ENCODE measurements at regions not wholly inside any gene's neighbourhood (a gene's known extent, or its start where the extent isn't known, plus 50 kb on each side); places are given as distances from the start of the nearest gene placed in this dataset.

- Histone ChIP-seq H3K27ac (ENCODE audit: low read depth in 1 of 2, low read length in 2 of 2) (no peak overlapping the region), H3K9me3 (ENCODE audit: control insufficient read depth in 4 of 4, low read length in 3 of 4) (no peaks in the 10 kb centered on the region), H3K4me3 (ENCODE audit: low read depth in 1 of 3, low read length in 3 of 3) (no peak overlapping the region), H3K27me3 (ENCODE audit: control insufficient read depth in 4 of 4, insufficient read depth in 4 of 4, low read length in 3 of 4) (no peaks in the 10 kb centered on the region), H3K4me1 (ENCODE audit: control insufficient read depth in 4 of 4, insufficient read depth in 4 of 4, low read length in 3 of 4) (no peaks in the 10 kb centered on the region), H3K9ac (ENCODE audit: low read depth in 1 of 2, low read length in 2 of 2) (no peak overlapping the region), H3K36me3 (ENCODE audit: control insufficient read depth in 4 of 4, insufficient read depth in 3 of 4, low read depth in 1 of 4, low read length in 3 of 4) (no peaks in the 10 kb centered on the region)
- whole genome bisulfite sequencing = 78% methylated on average over 2 of the region's 2 CpGs
- TF ChIP-seq RAD21 (IDR thresholded peaks at IDR 0.05) (no peak), HNF4G (IDR thresholded peaks at IDR 0.05) (no peak), ATF3 (IDR thresholded peaks at IDR 0.05) (no peak), FOXA1 (IDR thresholded peaks at IDR 0.05) (no peak), ZBTB33 (IDR thresholded peaks at IDR 0.05) (no peak), TAF1 (conservative IDR thresholded peaks at IDR 0.05) (no peak), CTCF (IDR thresholded peaks at IDR 0.05; ENCODE audit: low read depth, low read length, missing input control) (no peak), RXRA (IDR thresholded peaks at IDR 0.05) (no peak), JUND (IDR thresholded peaks at IDR 0.05) (no peak), HNF4A (conservative IDR thresholded peaks at IDR 0.05) (no peak), SP1 (IDR thresholded peaks at IDR 0.05) (no peak), FOXA2 (IDR thresholded peaks at IDR 0.05) (no peak), NR2F2 (IDR thresholded peaks at IDR 0.05) (no peak), YY1 (IDR thresholded peaks at IDR 0.05) (no peak), GABPA (IDR thresholded peaks at IDR 0.05 in 1 of 2, conservative IDR thresholded peaks at IDR 0.05 in 1 of 2) (no peak), MAX (IDR thresholded peaks at IDR 0.05) (no peak), EGR1 (IDR thresholded peaks at IDR 0.05; ENCODE audit: low read depth in 2 of 2) (no peak)
- DNase-seq (ENCODE audit: low spot score) = no peak
These were observed 71.4 kb upstream of the P3H2 start for GRCh38 chr3:190192087-190192486.

GRCh38 chr3:190188197-190188596 is 67.5 kb upstream of the P3H2 start:
- Histone ChIP-seq H3K4me3 (ENCODE audit: low read depth in 1 of 3, low read length in 3 of 3) (no peak overlapping the region), H3K9me3 (ENCODE audit: control insufficient read depth in 4 of 4, low read length in 3 of 4) (no peaks in the 10 kb centered on the region), H3K9ac (ENCODE audit: low read depth in 1 of 2, low read length in 2 of 2) (no peak overlapping the region), H3K27ac (ENCODE audit: low read depth in 1 of 2, low read length in 2 of 2) (no peak overlapping the region), H3K36me3 (ENCODE audit: control insufficient read depth in 4 of 4, insufficient read depth in 3 of 4, low read depth in 1 of 4, low read length in 3 of 4) (no peaks in the 10 kb centered on the region), H3K27me3 (ENCODE audit: control insufficient read depth in 4 of 4, insufficient read depth in 4 of 4, low read length in 3 of 4) (no peaks in the 10 kb centered on the region), H3K4me1 (ENCODE audit: control insufficient read depth in 4 of 4, insufficient read depth in 4 of 4, low read length in 3 of 4) (no peaks in the 10 kb centered on the region)
- no peak for DNase-seq (ENCODE audit: low spot score)
- TF ChIP-seq ATF3 (IDR thresholded peaks at IDR 0.05) (no peak), SP1 (IDR thresholded peaks at IDR 0.05) (no peak), RXRA (IDR thresholded peaks at IDR 0.05) (no peak), CTCF (IDR thresholded peaks at IDR 0.05; ENCODE audit: low read depth, low read length, missing input control) (no peak)
- 90% methylated on average over 2 of the region's 2 CpGs for WGBS
